ENCODE measurements at regions not wholly inside any gene's neighbourhood (a gene's known extent, or its start where the extent isn't known, plus 50 kb on each side); places are given as distances from the start of the nearest gene placed in this dataset.
"Not testable (repeated sequence)": the region's sequence is repeated elsewhere in the genome, so short reads cannot be mapped to it uniquely, and the experiment has no call there.

GRCh38 chr4:53877096-53877495, 187.3 kb downstream of the CHIC2 start:
- not testable (repeated sequence) for DNase-seq (ENCODE audit: low read depth)

DNA sequence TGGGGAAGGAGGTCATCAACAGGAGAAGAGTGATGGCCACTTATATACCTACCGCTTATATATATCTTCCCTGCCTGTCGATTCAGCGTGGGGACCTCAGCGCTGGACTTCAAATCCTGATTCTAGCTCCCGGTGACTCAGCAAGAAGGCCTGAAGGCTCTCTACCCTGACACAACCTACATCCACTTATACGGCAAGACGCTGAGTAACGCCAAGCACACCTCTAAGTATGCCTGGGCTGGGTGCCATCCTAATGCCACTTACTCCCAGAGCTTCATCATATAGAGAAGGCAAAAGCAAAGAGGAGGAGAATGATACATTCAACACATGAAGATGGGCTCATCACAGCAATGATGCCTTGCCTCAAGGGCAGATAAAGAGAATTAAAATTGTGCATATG, 198.3 kb downstream of the CHIC2 start:
- DNase-seq (ENCODE audit: low read depth): no peak

- no peak for DNase-seq (ENCODE audit: low read depth)
Measured at GRCh38 chr4:53865054-53865453, 199.4 kb downstream of the CHIC2 start.

DNA sequence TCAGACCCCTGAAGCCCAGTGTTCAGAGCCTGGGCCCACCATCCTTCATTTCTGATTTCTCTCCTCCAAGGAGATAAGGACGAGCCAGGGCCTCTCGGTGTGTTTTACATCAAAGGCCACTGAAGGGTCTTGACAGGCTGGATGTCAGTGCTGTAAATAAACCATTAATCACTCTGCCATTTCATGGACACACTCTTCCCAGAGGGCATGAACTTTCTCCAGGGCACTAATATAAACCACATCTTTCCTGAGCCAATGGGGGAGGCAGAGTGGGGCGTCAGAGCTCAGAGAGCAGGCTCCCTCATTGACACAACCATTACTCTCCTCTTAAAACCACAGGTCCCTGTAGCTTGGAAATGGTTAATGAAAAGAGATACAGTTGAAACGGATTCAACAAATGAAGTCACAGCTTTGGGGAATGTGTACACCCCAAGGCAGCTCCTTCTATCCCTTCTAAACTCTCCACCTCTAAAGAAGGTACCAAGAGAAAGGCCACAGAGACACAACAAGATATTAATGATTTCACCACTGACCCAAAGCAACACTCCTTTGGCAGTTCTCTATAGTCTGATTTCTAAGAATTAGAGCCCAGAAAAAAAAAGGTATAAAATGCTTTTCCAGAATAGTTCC, 200.6 kb downstream of the CHIC2 start:
- DNase-seq (ENCODE audit: low read depth): no peak

- peak; percentile 85 for DNase-seq (ENCODE audit: low read depth)
Measured at GRCh38 chr4:53863158-53863557, 201.2 kb downstream of the CHIC2 start.

GRCh38 chr4:53861856-53862610, 202.4 kb downstream of the CHIC2 start:
- DNase-seq (ENCODE audit: low read depth): no peak

- no peak for DNase-seq (ENCODE audit: low read depth)
Measured at GRCh38 chr4:53859305-53859704, 205.1 kb downstream of the CHIC2 start.

DNA sequence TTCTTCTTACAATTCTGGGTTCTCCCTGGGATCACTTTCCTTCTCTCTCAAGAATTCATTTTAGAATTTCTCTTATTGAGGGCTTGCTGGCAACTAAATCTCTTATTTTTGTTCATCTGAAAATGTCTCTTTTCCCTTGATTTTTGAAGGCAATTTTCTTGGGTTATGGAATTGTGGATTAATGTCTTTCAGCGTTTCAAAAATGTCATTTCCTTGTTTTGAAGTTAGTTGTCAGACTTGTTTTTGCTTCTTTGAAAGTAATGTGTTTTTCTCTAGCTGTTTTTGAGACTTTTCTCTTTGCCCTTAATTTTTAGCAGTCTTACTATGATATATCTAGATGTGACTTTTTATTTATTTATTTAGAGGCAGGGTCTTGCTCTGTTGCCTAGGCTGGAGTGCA, 205.7 kb downstream of the CHIC2 start:
- DNase-seq (ENCODE audit: low read depth): no peak

- no peak for DNase-seq (ENCODE audit: low read depth)
Measured at GRCh38 chr4:53855581-53856250, 208.7 kb downstream of the CHIC2 start.

DNA sequence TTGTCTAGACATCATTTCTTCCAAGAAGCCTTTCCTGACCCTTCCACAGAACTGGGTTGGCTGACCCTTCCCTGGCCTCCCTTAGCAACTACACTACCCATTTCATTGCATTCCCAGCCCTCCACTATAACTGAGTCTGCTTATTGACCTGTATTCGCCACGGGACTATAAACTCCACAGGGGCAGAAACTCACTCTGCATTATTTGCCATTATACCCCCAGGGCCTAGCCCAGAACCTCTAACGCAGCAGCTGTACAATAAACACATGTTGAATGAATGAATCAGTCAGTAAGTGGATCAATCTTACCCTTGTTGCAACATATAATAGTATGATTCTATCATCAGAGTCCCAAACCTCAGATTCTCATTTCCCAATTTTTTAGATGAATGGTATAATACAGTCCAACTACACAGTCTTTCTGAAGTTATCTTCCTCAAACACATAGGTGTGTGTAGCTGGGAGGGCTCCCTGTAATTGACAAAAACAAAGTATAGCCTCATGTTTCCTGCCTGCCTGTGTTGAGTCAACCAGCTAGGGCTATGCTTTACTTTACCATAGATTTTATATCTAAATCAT, 209.3 kb downstream of the CHIC2 start:
- no peak for DNase-seq (ENCODE audit: low read depth)

- no peak for DNase-seq (ENCODE audit: low read depth)
Measured at GRCh38 chr4:53852343-53852742, 212.1 kb downstream of the CHIC2 start.

- DNase-seq (ENCODE audit: low read depth): no peak
Measured at GRCh38 chr4:53847965-53848364, 216.4 kb downstream of the CHIC2 start.

- DNase-seq (ENCODE audit: low read depth): no peak
Measured at GRCh38 chr4:53844551-53844950, 219.9 kb downstream of the CHIC2 start.

DNA sequence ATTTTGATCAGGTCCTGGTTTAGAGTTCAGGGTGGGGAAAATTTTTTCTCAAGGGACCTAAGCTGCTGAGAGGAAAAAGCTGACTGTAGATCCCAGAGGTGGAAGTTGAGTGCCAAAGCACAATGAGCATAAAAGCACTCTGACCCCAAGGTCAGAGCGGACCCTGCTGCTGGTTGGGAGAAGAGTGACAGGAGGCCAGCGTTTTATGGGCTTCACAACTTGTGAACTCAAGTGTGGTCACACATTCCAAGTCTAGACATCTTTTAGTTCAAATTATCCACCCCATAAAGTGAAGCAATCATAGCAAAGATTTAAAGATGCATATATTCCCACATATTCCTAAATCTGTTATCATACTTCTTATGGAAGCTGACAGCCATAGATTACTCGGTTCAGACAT, 220.3 kb downstream of the CHIC2 start:
- no peak for DNase-seq (ENCODE audit: low read depth)

GRCh38 chr4:53841711-53842110, 222.7 kb downstream of the CHIC2 start:
- DNase-seq (ENCODE audit: low read depth): no peak

- DNase-seq (ENCODE audit: low read depth): no peak
Measured at GRCh38 chr4:53840643-53841042, 223.8 kb downstream of the CHIC2 start.

DNA sequence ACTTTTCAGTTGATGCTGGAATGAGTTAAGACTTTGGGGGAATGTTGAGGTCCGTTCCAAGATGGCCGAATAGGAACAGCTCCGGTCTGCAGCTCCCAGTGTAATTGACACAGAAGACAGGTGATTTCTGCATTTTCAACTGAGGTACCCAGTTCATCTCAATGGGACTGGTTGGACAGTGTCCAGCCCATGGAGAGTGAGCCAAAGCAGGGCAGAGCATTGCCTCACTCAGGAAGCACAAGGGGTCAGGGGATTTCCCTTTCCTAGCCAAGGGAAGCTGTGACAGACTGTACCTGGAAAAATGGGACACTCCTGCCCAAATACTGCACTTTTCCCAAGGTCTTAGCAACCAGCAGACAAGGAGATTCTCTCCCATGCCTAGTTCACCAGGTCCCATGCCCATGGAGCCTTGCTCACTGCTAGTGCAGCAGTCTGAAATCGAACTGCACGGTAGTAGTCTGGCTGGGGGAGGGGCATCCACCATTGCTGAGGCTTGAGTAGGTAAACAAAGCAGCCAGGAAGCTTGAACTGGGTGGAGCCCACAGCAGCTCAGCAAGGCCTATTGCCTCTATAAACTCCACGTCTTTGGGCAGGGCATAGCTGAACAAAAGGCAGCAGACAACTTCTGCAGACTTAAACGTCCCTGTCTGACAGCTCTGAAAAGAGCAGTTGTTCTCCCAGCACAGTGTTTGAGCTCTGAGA, 231.0 kb downstream of the CHIC2 start:
- not testable (repeated sequence) for DNase-seq (ENCODE audit: low read depth)

GRCh38 chr4:53832549-53832948, 231.9 kb downstream of the CHIC2 start:
- DNase-seq (ENCODE audit: low read depth): no peak

DNA sequence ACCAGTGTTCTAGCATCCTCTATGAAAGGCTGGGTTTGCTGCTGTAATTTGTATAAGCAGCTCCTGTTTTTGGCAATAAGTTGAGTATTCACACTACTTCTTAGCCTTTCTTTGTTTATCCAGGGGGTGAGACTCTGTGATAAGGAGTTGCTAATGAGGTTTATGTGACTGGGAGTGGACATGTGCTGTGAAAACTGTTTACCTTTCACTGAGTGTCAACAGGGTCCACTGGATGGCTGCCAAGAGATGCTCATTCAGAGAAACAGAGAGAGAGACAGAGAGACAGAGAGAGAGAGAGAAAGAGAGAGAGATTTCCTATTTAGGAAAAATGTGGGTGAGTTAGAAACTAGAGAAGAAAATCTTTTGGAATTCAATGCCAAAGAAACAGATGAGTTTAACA, 233.9 kb downstream of the CHIC2 start:
- DNase-seq (ENCODE audit: low read depth): no peak

- DNase-seq (ENCODE audit: low read depth): no peak
Measured at GRCh38 chr4:53821179-53821851, 230.0 kb upstream of the LNX1 start.

DNA sequence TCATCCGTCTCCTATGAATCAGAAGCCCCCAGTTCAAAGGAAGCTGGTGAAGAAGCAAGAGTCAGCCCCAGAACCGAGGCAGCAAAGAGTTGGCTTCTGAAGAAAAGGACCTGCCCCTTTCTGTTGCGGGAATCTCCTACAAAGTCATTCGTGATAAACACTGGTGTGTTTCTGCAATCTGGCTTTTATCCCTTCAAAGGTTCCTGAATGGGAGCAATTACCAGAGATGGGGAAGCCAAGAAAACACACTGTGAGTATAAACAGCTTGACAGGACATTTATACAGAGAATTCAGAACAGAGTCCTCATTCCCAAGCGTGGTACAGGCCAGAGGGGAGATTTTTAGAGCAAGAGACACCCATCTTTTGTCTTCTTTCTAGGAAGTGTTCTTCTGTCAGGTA, 226.8 kb upstream of the LNX1 start:
- no peak for DNase-seq (ENCODE audit: low read depth)

Data from forelimb muscle (tissue), 1 donor.